Head of caudate nucleus (tissue), 42 donors: ENCODE measurements at regions not wholly inside any gene's neighbourhood (a gene's known extent, or its start where the extent isn't known, plus 50 kb on each side); places are given as distances from the start of the nearest gene placed in this dataset.
"Not testable (repeated sequence)": the region's sequence is repeated elsewhere in the genome, so short reads cannot be mapped to it uniquely, and the experiment has no call there.

Experiments
- DNase-seq, 42 donors: peaks; one replicate each; pipeline versions ENCODE4 v3.0.0 to v3.0.0-alpha.2; 2020 to 2021; ENCODE audit warnings: mixed read lengths in 7 of 42
- intact Hi-C: fragments of 100-400 bp; cut with DNase I; formaldehyde crosslinking; loops from one replicate; pipeline ENCODE4 v1.15.0; 2022

GRCh38 chr5:81837667-81838306, 86.9 kb upstream of the SSBP2 start:
- no peak for DNase-seq
- intact Hi-C loops = no loop called here

- intact Hi-C loops = no loop called here
- DNase-seq = no peak
Observed at GRCh38 chr5:81835814-81836367, 85.0 kb upstream of the SSBP2 start.

GRCh38 chr5:81834021-81834660, 83.2 kb upstream of the SSBP2 start:
- DNase-seq = no peak
- intact Hi-C loops = no loop called here

- intact Hi-C loops = no loop called here
- DNase-seq = no peak
Observed at GRCh38 chr5:81830596-81830995, 79.7 kb upstream of the SSBP2 start.

GRCh38 chr5:81829242-81829641, 78.3 kb upstream of the SSBP2 start:
- intact Hi-C loops = no loop called here
- peak in 1 of 42 donors; percentile 13 for DNase-seq

GRCh38 chr5:81827500-81827899, 76.6 kb upstream of the SSBP2 start:
- no peak for DNase-seq

GRCh38 chr5:81826128-81826527, 75.2 kb upstream of the SSBP2 start:
- no peak for DNase-seq
- intact Hi-C loops = no loop called here

More at GRCh38 chr5:81827500-81827899, 76.6 kb upstream of the SSBP2 start:
- intact Hi-C loops = no loop called here

GRCh38 chr5:81825237-81825636, 74.3 kb upstream of the SSBP2 start:
- DNase-seq = peak in 1 of 42 donors; percentile 5
- intact Hi-C loops = no loop called here

GRCh38 chr5:81823736-81824135, 72.8 kb upstream of the SSBP2 start:
- DNase-seq, intact Hi-C loops: not testable (repeated sequence)

GRCh38 chr5:81820863-81821262, 70.0 kb upstream of the SSBP2 start:
- intact Hi-C loops = no loop called here
- no peak for DNase-seq

GRCh38 chr5:81820318-81820636, 69.4 kb upstream of the SSBP2 start:
- no peak for DNase-seq
- intact Hi-C loops = no loop called here

- intact Hi-C loops = no loop called here
- DNase-seq = no peak
Observed at GRCh38 chr5:81819556-81820317, 68.8 kb upstream of the SSBP2 start.

- intact Hi-C loops = no loop called here
- no peak for DNase-seq
Observed at GRCh38 chr5:81817980-81818379, 67.1 kb upstream of the SSBP2 start.

- intact Hi-C loops = no loop called here
- DNase-seq = peak in 2 of 42 donors; percentile 27 to 34
Observed at GRCh38 chr5:81817086-81817485, 66.2 kb upstream of the SSBP2 start.

GRCh38 chr5:81815321-81815720, 64.4 kb upstream of the SSBP2 start:
- intact Hi-C loops = no loop called here
- DNase-seq = no peak

- no peak for DNase-seq
- intact Hi-C loops = no loop called here
Observed at GRCh38 chr5:81808106-81808505, 57.2 kb upstream of the SSBP2 start.

GRCh38 chr5:81805086-81805485, 54.2 kb upstream of the SSBP2 start:
- intact Hi-C loops = no loop called here
- no peak for DNase-seq

GRCh38 chr5:81803812-81804211, 52.9 kb upstream of the SSBP2 start:
- intact Hi-C loops = no loop called here
- no peak for DNase-seq

GRCh38 chr5:81802625-81803024, 51.7 kb upstream of the SSBP2 start:
- intact Hi-C loops = no loop called here
- DNase-seq = no peak

- DNase-seq = no peak
- intact Hi-C loops = no loop called here
Observed at GRCh38 chr5:81802020-81802419, 51.1 kb upstream of the SSBP2 start.
